ENCODE measurements at regions not wholly inside any gene's neighbourhood (a gene's known extent, or its start where the extent isn't known, plus 50 kb on each side); places are given as distances from the start of the nearest gene placed in this dataset.
A peak's percentile ranks its signal among the peaks of the same experiment; 100 is the strongest.

DNA sequence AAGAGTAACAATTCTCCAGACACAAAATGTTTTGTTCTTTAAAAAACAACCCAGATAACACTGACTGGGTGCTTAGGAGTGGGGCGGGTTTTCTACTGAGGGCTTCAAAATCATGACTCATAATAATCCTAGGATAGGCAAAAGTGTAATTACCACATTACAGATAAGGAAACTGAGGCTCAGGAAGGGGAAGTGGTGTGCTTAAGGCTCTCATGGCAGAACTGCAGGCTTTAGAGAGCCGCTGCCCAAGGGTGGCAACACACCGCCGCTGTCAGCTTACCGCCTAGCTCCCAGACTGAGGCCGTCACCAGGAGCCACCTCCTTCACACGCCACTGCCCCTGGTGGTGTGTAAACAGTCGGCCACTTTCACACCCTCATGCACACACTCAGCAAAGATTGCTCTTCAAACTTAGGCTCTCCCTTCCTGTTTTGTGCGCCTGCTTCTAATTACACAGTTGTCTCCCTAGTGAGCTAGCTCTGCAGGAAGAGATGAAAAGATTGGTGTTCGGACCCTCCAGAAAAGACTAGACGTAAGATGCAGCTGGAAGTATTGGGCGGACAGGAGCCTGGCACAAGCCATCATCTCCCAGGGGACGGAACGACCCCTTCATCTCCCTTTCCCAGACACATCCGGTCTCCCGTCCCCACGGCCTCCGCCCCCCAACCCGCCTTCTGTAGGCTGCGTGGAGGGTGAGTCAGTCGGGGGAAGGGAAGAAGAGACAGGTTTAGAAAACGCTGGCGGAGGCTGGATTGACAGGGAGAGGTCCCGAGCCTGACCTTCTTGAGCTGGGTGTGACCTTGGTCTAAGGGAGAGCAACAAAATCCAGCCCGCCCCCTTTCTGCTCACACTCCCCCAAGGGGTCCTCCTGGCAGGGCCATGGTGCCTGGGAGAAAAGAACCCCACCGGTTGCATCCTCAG is 162.7 kb downstream of the SYK start:
- Histone ChIP-seq H3K27me3 (ENCODE audit: low read length) (no peaks in the 10 kb centered on the region), H3K9me3 (ENCODE audit: low read length) (no peaks in the 10 kb centered on the region), H3K9me2 (replicated peaks; ENCODE audit: insufficient read depth, low read length) (no peaks in the 10 kb centered on the region), H2AFZ (ENCODE audit: low read length) (no peak overlapping the region), H3K4me1 (ENCODE audit: low read length) (no peaks in the 10 kb centered on the region), H3K4me2 (ENCODE audit: low read depth, low read length, poor library complexity, severe bottlenecking) (no peak overlapping the region), H3K9ac (ENCODE audit: low read length) (no peak overlapping the region), H3K36me3 (ENCODE audit: insufficient read depth, low read length) (no peaks in the 10 kb centered on the region), H3K79me2 (ENCODE audit: low read length) (no peaks in the 10 kb centered on the region), H3K4me3 (ENCODE audit: low read length) (no peak overlapping the region), H4K20me1 (ENCODE audit: insufficient read depth, low read depth, low read length) (no peaks in the 10 kb centered on the region), H3K27ac (ENCODE audit: low read length) (no peak overlapping the region)
- no peak for DNase-seq

DNA sequence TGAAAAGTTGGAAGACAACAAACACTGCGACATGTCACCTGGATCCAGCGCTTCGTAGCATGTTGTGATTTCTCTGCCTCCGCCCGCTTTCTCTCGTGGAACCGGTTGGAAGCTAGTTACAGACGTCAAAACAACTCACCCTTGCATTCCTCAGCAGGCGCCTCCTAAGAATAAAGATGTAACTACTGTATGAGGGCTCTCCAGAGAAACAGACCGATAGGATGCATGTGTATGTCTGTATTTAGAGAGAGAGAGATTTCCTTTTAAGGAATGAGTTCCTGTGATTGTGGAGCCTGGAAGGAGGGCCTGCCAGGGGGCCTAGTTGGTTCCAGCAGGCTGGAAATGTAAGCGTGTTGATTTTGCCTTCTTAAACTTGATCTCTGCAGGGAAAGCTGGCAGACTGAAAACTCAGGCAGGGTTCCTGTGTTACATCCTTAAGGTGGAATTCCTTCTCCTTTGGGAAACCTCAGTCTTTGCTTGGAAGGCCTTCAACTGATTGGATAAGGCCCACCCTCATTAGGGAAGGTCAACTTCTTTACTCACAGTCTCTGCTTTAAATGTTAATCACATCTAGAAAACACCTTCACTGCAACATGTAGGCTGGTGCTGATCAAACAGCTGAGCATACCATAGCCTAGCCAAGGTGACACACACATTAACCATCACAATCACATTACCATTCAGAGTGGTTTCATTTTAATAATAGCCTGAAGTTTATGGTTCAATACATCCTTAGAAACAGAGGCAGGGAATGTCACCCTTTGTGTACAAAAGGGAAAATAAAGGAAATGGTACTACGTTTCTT is 163.8 kb downstream of the SYK start:
- no peaks in the 10 kb centered on the region for H3K79me2 ChIP-seq (ENCODE audit: low read length)
- no peaks in the 10 kb centered on the region for H3K27me3 ChIP-seq (ENCODE audit: low read length)

DNA sequence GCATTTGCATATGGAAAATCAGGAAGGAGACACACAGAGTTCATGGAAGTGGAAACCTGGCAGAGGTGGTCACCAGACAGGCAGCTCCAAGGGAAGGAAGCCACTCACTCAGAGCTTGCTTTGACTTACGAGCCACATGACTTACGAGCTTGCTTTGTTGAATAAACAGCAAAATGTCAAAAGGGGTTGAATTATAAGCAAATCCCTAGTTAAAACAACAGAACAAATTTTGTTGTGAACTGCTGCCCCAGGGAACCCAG is 164.3 kb downstream of the SYK start:
- H3K4me2 ChIP-seq (ENCODE audit: low read depth, low read length, poor library complexity, severe bottlenecking) = no peak overlapping the region
- no peaks in the 10 kb centered on the region for H3K9me2 ChIP-seq (replicated peaks; ENCODE audit: insufficient read depth, low read length)

More for the DNA sequence above, 163.8 kb downstream of the SYK start:
- no peak overlapping the region for H3K4me2 ChIP-seq (ENCODE audit: low read depth, low read length, poor library complexity, severe bottlenecking)
- H3K4me1 ChIP-seq (ENCODE audit: low read length) = no peaks in the 10 kb centered on the region
- no peaks in the 10 kb centered on the region for H3K9me3 ChIP-seq (ENCODE audit: low read length)
- no peak overlapping the region for H3K4me3 ChIP-seq (ENCODE audit: low read length)
- no peak overlapping the region for H3K27ac ChIP-seq (ENCODE audit: low read length)
- no peak overlapping the region for H2AFZ ChIP-seq (ENCODE audit: low read length)
- no peaks in the 10 kb centered on the region for H3K9me2 ChIP-seq (replicated peaks; ENCODE audit: insufficient read depth, low read length)
- H3K36me3 ChIP-seq (ENCODE audit: insufficient read depth, low read length) = no peaks in the 10 kb centered on the region
- DNase-seq = no peak
- H3K9ac ChIP-seq (ENCODE audit: low read length) = no peak overlapping the region
- H4K20me1 ChIP-seq (ENCODE audit: insufficient read depth, low read depth, low read length) = no peaks in the 10 kb centered on the region

DNA sequence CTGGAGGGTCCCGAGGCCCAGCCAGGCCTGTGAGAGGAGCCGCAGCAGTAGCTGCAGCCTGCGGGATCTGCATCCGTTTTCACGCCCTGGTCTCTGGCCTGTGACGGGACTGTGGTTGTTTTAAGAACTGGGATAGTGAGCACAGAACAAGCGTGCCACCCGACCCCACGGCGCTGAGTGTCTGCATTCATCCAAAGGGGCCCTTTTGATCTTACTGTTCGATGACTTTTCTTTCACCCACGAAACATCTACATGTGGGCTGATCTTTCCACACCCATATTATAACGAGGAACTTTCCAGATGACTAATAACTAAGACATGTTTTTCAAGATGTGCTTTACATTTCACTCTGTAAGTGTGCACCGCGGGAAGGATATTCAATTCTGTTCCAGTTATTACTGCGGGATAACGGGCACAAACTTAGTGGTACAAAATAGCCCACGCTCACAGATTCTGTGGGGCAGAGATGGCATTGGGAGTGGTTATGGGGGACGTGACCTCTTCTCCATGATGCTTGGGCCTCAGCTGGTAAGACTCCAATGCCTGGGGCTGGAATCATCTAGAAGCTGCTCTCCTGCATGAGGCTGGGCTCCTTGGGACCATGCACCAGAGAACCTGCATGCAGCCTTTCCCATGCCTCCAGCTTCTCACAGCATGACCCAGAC is 165.0 kb downstream of the SYK start:
- no peaks in the 10 kb centered on the region for H3K79me2 ChIP-seq (ENCODE audit: low read length)
- H3K9me3 ChIP-seq (ENCODE audit: low read length) = no peaks in the 10 kb centered on the region
- H3K4me3 ChIP-seq (ENCODE audit: low read length) = no peak overlapping the region
- H2AFZ ChIP-seq (ENCODE audit: low read length) = no peak overlapping the region
- no peak overlapping the region for H3K9ac ChIP-seq (ENCODE audit: low read length)
- no peaks in the 10 kb centered on the region for H3K4me1 ChIP-seq (ENCODE audit: low read length)
- no peaks in the 10 kb centered on the region for H3K36me3 ChIP-seq (ENCODE audit: insufficient read depth, low read length)
- H3K27me3 ChIP-seq (ENCODE audit: low read length) = no peaks in the 10 kb centered on the region
- H3K9me2 ChIP-seq (replicated peaks; ENCODE audit: insufficient read depth, low read length) = no peaks in the 10 kb centered on the region
- no peaks in the 10 kb centered on the region for H4K20me1 ChIP-seq (ENCODE audit: insufficient read depth, low read depth, low read length)
- H3K4me2 ChIP-seq (ENCODE audit: low read depth, low read length, poor library complexity, severe bottlenecking) = no peak overlapping the region
- no peak overlapping the region for H3K27ac ChIP-seq (ENCODE audit: low read length)
- no peak for DNase-seq

More for the DNA sequence above, 164.3 kb downstream of the SYK start:
- H3K9me3 ChIP-seq (ENCODE audit: low read length) = no peaks in the 10 kb centered on the region
- DNase-seq = no peak
- H3K9ac ChIP-seq (ENCODE audit: low read length) = no peak overlapping the region
- no peaks in the 10 kb centered on the region for H3K4me1 ChIP-seq (ENCODE audit: low read length)
- H3K79me2 ChIP-seq (ENCODE audit: low read length) = no peaks in the 10 kb centered on the region
- no peaks in the 10 kb centered on the region for H4K20me1 ChIP-seq (ENCODE audit: insufficient read depth, low read depth, low read length)
- H3K27me3 ChIP-seq (ENCODE audit: low read length) = no peaks in the 10 kb centered on the region
- H3K27ac ChIP-seq (ENCODE audit: low read length) = no peak overlapping the region
- H3K36me3 ChIP-seq (ENCODE audit: insufficient read depth, low read length) = no peaks in the 10 kb centered on the region
- H2AFZ ChIP-seq (ENCODE audit: low read length) = no peak overlapping the region
- no peak overlapping the region for H3K4me3 ChIP-seq (ENCODE audit: low read length)

DNA sequence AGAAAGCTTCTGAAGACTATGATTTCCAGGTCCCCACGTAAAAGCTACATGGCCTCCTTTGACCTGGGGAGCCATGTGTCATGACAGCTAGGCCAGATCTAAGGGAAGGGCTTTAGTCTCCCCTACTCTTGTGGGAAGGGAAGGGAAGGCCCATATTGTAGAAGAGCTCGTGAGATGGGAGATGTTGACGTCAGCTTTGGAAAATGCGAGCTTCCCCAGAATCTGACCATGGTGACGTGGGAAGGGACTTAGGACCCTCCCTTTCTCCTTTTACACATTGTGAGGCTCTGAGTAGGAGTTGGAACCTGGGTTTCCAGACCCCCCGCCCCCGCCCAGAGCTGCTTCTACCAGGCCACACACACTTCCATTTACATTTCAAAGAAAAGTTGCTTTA is 165.5 kb downstream of the SYK start:
- Histone ChIP-seq H4K20me1 (ENCODE audit: insufficient read depth, low read depth, low read length) (no peaks in the 10 kb centered on the region), H3K9me2 (replicated peaks; ENCODE audit: insufficient read depth, low read length) (no peaks in the 10 kb centered on the region), H3K4me3 (ENCODE audit: low read length) (no peak overlapping the region), H3K9me3 (ENCODE audit: low read length) (no peaks in the 10 kb centered on the region), H3K27me3 (ENCODE audit: low read length) (no peaks in the 10 kb centered on the region), H3K36me3 (ENCODE audit: insufficient read depth, low read length) (no peaks in the 10 kb centered on the region), H3K4me2 (ENCODE audit: low read depth, low read length, poor library complexity, severe bottlenecking) (no peak overlapping the region), H3K79me2 (ENCODE audit: low read length) (no peaks in the 10 kb centered on the region), H3K27ac (ENCODE audit: low read length) (no peak overlapping the region), H3K9ac (ENCODE audit: low read length) (no peak overlapping the region), H2AFZ (ENCODE audit: low read length) (no peak overlapping the region), H3K4me1 (ENCODE audit: low read length) (no peaks in the 10 kb centered on the region)
- DNase-seq = no peak

DNA sequence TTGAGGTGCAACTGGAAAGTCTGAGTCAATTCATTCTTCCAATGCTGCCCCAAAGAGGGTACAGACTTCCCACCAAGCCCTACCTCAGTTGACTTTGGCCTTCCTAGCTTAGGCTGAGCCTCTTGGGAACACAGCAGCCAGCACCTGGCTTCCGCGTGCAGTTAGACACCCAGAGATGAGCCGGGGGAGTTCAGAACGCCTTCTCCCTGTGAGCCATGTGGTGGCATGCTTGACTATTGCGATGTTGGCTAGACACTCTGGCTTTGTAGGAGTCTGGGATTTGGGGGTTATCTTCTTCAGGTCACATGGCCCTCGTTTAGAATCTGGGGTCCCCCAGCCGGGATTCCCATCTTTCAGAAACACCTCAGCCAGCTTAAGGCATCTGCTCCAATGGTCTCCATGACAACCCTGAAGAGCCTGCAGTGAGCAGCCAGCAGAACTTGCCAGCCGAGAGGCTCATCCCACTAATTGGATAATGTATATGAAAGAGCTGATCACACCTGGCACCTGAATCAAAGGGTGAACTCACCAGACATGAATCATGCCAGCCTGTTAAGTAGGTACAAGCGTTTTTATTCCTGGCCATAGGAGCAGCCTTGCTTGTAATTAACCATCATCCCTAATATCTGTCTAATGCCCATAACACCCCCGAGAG is 167.5 kb downstream of the SYK start:
- Histone ChIP-seq H3K4me1 (ENCODE audit: low read length) (no peaks in the 10 kb centered on the region), H2AFZ (ENCODE audit: low read length) (no peak overlapping the region), H3K79me2 (ENCODE audit: low read length) (no peaks in the 10 kb centered on the region), H3K9me3 (ENCODE audit: low read length) (no peaks in the 10 kb centered on the region), H3K4me3 (ENCODE audit: low read length) (no peak overlapping the region), H3K9me2 (replicated peaks; ENCODE audit: insufficient read depth, low read length) (no peaks in the 10 kb centered on the region), H3K36me3 (ENCODE audit: insufficient read depth, low read length) (no peaks in the 10 kb centered on the region), H3K4me2 (ENCODE audit: low read depth, low read length, poor library complexity, severe bottlenecking) (no peak overlapping the region), H3K27ac (ENCODE audit: low read length) (no peak overlapping the region), H3K27me3 (ENCODE audit: low read length) (no peaks in the 10 kb centered on the region), H4K20me1 (ENCODE audit: insufficient read depth, low read depth, low read length) (no peaks in the 10 kb centered on the region), H3K9ac (ENCODE audit: low read length) (no peak overlapping the region)
- peak; percentile 19 for DNase-seq

DNA sequence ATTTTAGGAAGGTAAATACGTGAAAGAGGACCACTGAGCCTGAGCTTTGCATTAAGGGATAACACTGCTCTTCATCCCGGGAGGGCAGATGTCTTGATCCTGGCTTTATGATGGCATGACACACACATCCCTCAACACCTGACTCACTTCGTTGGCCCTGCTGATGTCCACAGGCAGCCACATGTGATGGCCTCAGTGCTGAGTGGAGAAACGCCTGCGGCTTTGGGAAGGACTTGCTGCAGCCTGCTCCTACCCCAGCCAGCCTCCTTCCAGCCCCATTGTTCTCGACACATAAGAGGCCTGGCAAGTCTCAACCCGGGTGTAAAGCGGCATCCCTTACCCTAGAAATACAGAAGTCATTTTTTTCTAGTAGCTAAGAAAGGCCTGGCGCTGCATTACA is 169.0 kb downstream of the SYK start:
- Histone ChIP-seq H2AFZ (ENCODE audit: low read length) (no peak overlapping the region), H3K9ac (ENCODE audit: low read length) (no peak overlapping the region), H3K4me1 (ENCODE audit: low read length) (no peaks in the 10 kb centered on the region), H4K20me1 (ENCODE audit: insufficient read depth, low read depth, low read length) (no peaks in the 10 kb centered on the region), H3K27ac (ENCODE audit: low read length) (no peak overlapping the region), H3K9me2 (replicated peaks; ENCODE audit: insufficient read depth, low read length) (no peaks in the 10 kb centered on the region), H3K79me2 (ENCODE audit: low read length) (no peaks in the 10 kb centered on the region), H3K27me3 (ENCODE audit: low read length) (no peaks in the 10 kb centered on the region), H3K4me3 (ENCODE audit: low read length) (no peak overlapping the region), H3K4me2 (ENCODE audit: low read depth, low read length, poor library complexity, severe bottlenecking) (no peak overlapping the region), H3K36me3 (ENCODE audit: insufficient read depth, low read length) (no peaks in the 10 kb centered on the region), H3K9me3 (ENCODE audit: low read length) (no peaks in the 10 kb centered on the region)
- peak; percentile 27 for DNase-seq

DNA sequence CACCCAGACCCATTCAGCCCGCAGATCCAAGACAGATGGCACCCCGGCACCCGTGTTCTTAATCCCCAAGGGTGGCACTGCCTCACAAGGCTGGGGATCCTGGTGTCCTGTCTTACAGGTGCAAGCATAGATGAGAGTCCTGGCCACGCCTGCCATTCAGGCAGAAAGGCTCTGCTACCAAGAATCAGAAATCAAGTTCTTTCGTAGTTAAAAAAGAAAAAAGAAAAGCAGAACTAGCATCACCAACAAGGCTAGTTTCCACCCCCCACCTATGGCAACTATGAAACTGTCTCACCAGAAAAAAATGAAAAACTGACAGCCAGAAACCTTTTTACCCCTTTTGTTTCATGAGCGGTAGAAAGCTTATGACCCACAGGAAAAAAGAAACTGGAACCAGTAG is 170.4 kb downstream of the SYK start:
- Histone ChIP-seq H3K4me2 (ENCODE audit: low read depth, low read length, poor library complexity, severe bottlenecking) (no peak overlapping the region), H3K79me2 (ENCODE audit: low read length) (no peaks in the 10 kb centered on the region), H3K4me3 (ENCODE audit: low read length) (no peak overlapping the region), H3K27ac (ENCODE audit: low read length) (no peak overlapping the region), H3K27me3 (ENCODE audit: low read length) (no peaks in the 10 kb centered on the region), H3K9me3 (ENCODE audit: low read length) (no peaks in the 10 kb centered on the region), H3K9me2 (replicated peaks; ENCODE audit: insufficient read depth, low read length) (no peaks in the 10 kb centered on the region), H2AFZ (ENCODE audit: low read length) (no peak overlapping the region), H3K36me3 (ENCODE audit: insufficient read depth, low read length) (no peaks in the 10 kb centered on the region), H3K9ac (ENCODE audit: low read length) (no peak overlapping the region), H3K4me1 (ENCODE audit: low read length) (no peaks in the 10 kb centered on the region), H4K20me1 (ENCODE audit: insufficient read depth, low read depth, low read length) (no peaks in the 10 kb centered on the region)
- DNase-seq = peak; percentile 16

Data from Karpas-422 (cell line).